GM18507 (cell line): ENCODE measurements at regions not wholly inside any gene's neighbourhood (a gene's known extent, or its start where the extent isn't known, plus 50 kb on each side); places are given as distances from the start of the nearest gene placed in this dataset.

Experiments
- DNase-seq: peaks from one replicate; pipeline ENCODE4 v3.0.0; 2011; ENCODE audit warnings: low read depth; ENCODE audit not compliant: insufficient read length; ENCODE audit errors: extremely low spot score
- FAIRE-seq: peaks from 2 replicates; lab custom pipeline; 2011; peaks lifted over from hg19 to GRCh38; lab: Jason Lieb, UNC

DNA sequence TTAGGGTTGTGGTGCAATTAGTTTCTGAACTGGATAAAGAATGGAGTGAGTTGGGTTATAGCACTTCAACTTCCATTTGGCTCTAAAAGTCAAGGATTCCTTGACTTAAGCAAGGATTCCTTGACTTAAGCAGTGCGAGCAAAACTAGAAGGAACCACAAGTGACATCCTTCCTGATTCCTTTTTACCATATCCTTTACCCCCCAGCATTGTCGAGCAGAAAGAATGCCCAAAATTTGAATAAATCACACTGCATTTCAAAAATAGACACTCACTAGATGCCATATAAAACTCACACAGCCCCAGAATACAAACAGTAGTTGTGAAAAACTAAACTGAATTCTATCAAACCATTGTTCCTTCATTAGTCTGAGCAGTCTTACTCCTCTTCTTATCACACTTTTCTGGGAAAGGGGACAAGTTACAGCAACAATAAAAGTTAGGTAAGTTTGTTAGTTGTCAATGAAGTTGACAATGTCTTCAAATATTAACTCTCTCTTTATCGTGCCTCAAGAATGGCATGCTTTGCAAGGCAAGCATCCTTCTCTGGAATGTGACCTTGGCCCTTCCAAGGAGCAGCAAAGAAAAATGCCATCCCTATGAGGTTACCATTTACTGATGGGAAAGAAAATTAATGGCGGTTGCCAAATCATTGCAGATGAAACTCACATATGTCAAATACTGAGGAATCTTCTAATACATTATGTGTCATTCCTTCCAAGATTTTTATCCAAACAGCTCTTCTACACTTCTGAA is 273.3 kb upstream of the ANKRD55 start:
- FAIRE-seq (no peak), DNase-seq (no peak)

DNA sequence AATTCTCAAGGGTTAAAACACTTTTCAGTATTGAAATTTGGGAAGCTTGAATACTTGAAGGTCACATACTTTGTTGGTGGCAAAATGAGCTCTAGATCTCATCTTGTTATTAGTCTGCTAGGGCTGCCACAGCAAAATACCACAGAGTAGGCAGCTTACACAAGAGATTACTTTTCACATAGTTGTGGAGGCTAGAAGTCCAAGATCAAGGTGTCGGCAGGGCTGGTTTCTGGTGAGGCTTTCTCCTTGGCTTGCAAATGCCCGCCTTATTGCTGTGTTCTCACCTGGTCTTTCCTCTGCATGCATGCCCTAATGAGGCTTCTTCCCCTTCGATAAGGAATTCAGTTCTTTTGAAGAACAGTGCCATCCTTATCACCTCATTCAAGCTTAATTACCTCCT is 270.8 kb upstream of the ANKRD55 start:
- no peak for FAIRE-seq
- no peak for DNase-seq

DNA sequence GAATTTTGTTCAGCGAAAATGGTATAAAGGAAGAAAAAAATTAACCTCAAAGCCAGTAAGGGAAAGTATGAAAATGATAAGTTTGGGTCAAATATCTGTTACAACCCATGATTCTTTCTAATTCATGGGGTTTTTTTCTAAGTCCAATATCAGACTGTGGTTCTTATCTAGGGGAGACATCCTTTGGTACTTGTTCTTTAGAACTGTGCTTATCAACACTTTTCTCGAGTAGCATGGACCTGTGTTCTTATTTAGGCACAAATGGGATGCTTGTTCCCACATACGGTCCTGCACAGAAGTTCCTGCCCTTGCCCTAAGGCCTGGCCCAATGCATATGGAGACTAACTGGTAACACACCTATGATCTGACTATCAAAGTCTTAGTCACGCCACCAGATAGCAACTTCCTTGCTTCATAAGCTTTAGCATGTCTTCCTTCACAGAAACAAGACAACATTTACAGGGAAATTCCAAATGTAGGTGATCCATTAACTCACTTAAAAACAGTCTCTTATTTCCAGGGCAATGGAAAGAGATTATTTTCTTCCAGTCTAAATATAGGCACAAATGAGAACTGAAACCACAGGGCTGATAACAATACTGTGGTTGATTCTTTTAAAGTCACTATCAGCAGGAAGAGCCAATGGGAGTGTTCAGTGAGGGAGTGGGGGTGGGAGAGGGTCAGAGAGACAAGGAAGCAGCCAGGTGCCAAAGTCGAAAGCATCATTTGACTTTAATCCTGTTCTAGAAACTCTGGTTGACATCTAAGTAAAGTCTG is 268.8 kb upstream of the ANKRD55 start:
- no peak for DNase-seq
- FAIRE-seq, result peak; percentile 36

DNA sequence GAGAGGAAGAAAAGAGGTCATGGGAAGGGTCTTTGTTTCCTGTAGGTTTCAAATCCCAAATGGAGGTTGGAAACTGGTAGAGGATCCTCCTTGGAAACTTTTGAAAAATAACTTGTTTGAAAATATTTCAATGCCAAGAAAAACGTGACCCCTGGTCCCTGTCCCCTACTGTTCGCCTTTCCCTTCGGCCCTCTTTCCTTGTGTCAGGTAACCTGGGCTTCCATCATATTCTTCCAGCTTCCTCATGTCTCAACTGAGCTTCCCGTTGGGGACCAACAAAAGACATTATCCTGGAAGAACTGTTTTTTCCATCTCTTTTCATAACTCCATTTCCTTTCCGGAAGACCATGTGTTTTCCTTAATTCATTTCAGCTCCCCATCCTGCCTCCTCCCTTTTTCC is 266.8 kb upstream of the ANKRD55 start:
- FAIRE-seq (no peak), DNase-seq (no peak)

DNA sequence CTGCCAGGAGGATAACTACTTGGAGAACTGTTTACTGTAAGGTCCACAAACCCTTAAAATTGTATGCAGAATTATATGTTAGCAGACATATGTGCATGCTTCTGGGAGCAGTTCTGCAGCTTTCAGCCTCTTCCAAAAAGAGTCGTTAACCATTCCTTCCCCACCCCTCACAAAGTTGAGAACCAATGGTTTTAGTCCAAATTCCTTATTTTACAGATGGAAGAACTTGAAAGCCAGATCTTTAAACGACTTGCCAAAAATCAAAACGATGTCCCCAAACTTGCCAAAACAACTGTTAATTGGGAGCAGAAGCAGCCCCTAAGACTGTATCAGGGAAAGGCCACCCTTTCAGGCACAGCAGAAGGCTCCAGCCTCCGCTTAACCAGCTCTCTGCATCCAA is 266.4 kb upstream of the ANKRD55 start:
- FAIRE-seq (no peak), DNase-seq (no peak)

DNA sequence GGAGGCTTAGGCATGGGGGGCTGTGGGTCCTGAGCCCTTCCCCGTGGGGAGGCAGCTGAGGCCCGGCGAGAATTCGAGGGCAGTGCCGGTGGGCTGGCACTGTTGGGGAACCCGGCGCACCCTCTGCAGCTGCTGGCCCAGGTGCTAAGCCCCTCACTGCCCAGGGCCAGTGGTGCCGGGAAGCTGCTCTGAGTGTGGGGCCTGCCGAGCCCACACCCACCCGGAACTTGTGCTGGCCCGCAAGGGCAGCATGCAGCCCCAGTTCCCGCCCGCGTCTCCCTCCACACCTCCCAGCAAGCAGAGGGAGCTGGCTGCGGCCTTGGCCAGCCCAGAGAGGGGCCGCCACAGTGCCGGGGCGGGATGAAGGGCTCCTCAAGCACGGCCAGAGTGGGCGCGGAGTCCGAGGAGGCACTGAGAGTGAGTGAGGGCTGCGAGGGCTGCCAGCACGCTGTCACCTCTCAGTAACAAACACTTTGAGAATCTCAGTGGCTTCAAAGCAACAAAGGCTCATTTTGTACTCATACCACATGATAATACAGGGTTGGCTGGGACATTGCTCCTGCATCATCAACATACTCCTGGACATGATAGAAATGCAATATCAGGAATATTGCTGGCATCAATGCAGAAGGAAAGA is 265.7 kb upstream of the ANKRD55 start:
- FAIRE-seq (no peak), DNase-seq (no peak)

DNA sequence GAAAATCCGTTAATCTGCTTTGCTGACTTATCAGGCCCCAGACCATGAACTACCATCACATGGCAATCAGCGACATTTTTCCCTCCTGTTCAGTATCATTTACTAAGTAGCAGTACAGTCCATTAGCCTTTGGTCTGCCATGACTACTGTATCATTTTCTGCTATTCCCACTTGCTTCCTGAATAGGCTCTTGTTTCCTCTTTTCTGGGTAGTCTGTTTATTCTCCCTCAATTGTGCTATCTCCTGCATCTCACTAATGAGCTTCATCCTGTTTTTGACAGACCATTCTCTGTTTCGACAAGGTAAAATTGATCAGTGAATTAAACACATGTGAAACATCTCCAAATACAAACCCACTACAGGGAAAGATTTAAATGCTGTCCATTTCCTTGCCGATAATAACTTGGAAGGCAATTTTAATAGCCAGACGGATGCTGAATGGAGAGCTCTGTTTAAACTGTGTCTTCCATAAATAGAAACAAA is 263.5 kb upstream of the ANKRD55 start:
- FAIRE-seq (no peak), DNase-seq (no peak)

DNA sequence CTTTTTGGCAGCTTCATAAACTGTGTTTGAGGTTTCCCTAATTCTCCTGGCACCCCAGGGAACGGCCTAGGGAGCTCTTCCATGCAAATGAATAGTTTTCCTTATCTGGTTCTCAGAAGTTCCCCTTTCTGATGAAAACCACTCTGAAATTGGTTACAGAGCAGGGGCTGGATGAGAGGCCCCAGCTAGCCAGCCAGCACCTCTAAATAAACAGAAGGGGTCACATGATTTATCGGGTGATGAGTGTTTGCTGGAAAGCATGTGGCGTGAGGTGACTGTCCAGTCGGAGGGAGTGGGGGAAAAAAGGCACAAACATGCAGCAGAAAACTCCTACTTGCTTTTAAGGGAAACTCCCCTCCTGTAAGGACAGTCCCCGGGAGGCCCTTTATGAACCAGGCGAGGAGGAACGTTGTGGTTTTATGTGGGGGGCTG is 261.2 kb upstream of the ANKRD55 start:
- no peak for FAIRE-seq
- no peak for DNase-seq

DNA sequence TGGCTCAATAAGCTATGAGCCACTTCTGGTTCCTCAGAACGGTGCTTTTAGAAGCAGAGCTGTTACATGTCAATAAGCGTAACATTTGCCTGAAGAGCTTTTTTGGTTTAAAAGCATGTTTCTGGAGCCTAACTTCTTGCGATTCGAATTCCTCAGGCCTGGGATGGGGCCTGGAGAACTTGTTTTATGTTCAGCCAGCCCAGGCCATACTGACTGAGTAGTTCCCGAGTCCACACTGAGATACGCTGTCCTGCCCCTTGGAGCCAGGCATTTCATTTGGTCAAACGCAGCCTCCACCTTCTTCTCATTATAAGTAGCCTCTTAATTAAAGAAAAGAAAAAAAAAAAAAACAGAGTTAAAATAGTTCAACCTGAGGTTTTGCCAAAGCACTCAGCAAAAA is 260.6 kb upstream of the ANKRD55 start:
- no peak for DNase-seq
- no peak for FAIRE-seq

DNA sequence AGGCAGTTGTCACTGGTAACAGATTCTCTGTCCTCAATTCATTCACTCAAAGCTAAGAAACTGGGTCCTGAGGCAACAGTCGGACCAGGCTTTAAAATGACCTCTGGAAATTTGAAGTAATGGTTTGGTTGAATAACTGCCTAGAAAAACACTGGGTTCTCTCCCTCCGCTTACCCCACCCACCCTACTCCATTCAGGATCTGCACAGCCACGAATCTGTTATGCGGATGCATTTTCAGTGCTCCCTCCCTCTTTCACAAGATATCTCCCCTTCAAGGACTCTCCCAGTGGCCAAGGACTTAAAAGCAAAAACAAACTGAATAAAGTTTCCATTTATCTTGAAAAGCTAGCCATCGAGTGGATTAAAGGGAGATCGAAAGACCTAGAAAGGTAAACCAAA is 260.2 kb upstream of the ANKRD55 start:
- DNase-seq, result no peak
- FAIRE-seq, result no peak

DNA sequence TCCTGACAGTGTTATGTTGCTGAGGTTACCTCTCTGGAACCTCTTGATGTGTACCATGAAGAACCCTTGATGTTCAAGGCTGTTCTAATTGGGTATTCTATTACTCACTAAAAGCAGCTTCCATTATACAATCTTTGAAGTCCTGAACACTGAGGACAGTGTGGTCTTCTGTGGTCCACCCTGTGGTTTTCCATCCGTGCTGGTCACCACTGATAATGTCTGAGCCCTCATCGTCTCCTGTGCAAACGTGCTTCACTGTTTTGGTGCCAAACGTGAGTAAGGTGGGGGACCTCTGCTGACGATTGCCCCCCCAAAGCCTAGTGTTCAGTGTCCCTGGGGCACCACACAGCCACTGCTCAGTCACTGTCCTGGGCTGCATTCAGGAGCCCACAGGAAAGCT is 259.7 kb upstream of the ANKRD55 start:
- FAIRE-seq, result no peak
- DNase-seq, result no peak

DNA sequence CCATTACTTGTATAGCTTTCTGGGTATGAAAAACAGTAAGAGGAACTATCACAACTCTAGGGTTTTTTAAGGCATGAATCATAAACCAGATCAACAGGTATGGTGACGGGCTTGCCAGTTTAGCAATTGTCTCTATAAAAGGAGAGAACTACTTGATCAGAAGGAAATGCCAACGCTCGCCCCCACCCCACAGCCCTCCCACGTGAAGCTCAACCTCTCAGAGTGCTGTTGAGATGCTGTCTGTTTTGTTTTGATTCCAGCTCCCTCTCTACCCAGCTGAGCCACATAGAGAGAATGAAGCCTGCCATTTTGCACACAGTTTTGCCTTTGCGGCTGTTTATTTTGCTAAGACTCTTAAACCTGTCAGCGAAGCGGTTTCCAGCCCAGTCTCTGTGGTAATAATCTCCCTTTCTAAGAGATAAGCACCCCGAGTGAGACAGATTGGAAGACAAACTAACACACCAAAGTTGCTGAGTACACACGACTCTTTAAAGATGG is 257.9 kb upstream of the ANKRD55 start:
- no peak for FAIRE-seq

DNA sequence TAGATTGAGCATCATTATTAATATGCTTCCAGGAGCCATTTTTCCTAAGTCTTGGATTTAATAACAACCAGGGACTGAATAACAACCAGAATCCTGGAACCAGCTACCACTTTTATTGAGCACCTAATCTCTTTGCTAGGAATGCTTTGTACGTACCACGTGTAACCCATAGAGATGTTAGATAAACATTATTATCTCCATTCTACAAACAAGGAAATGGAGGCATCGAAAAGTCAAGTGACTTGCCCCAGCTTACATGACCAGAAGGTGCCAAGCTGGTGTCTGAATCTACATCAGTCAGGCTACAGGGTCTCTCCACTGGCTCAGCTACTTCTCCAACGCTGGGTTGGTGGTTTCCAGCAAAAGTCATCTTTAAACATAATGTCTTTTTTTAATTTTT is 256.1 kb upstream of the ANKRD55 start:
- no peak for FAIRE-seq
- no peak for DNase-seq

More for the DNA sequence above, 257.9 kb upstream of the ANKRD55 start:
- DNase-seq, result no peak

DNA sequence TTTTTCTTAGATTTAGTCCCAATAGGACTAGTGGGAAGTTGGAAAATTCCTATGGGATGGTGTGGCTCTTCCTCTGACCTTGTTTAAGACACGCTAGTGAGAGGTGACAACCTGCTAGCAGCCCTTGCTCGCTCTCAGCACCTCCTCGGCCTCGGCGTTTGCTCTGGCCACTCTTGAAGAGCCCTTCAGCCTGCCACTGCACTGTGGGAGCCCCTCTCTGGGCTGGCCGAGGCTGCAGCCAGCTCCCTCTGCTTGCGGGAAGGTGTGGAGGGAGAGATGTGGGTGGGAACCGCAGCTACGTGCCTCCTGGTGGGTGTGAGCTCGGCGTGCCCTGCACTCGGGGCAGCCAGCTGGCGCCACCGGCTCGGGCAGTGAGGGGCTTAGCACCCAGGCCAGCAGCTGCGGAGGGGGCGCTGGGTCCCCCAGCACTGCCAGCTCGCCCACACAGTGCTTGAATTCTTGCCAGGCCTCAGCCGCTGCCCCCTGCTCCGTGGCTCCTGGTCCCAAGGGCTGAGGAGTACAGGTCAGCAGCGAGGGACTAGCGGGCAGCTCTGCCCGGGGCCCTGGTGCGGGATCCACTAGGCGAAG is 254.5 kb upstream of the ANKRD55 start:
- FAIRE-seq, result no peak
- no peak for DNase-seq

DNA sequence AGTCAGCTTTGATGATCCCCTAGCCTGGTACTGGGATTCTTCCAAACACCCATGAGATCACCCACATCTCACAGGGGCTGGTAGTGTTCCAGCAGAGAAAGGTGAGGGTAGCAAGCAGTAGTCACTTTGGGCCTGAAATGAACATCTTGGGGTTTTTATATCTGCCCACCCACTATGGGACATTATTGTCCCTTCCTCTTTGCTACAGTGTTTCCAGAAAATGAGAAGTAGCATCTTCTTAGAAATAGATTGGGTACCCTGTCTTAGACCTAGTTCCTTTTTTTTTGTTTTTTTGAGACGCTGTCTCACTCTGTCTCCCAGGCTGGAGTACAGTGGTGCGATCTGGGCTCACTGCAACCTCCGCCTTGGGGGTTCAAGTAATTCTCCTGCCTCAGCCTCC is 249.2 kb upstream of the ANKRD55 start:
- FAIRE-seq (no peak), DNase-seq (no peak)

DNA sequence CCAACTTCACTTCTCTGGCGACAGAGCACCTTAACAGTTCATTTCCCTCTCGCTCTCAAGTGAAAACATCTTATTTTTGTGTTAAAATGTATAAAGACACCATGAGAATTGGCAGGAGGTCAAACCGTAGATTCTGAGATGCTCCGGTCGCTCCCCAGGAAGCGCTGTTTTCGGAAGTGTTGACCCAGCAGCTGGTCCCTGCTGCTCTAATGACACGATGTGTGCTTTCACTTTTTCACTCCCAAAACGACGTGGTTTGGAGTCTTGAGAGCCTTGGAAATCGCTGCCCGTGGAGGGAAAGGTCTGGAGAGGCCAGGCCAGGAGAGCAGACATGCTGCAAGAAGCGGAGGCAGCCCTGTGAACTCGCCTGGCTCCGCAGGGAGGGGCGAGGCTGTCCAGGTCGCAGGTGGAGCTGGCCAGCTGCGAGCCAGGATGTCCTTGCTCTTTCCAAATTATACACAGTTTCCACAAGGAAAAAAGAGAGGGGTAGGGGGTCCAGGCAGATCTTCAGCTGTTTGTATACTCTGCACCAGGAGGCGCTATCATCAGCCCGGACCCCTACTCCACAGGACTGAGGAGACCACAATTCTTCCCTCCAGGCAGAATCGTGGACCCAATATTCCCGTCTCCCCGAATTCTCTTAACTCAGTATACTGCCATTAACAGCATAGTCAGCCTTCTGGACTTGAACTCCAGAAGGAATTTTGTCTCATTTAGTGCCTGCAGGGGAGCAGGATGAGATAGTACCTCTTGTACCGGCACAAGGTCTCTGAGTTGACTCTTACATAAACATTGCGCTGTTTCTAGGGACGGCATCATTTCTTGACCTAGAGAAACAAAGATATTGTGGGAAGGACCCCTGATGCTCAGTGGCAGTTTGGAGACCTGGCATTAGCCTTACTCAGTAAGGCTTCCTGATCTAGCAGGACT is 248.6 kb upstream of the ANKRD55 start:
- peak; percentile 35 for FAIRE-seq
- DNase-seq, result peak; percentile 29

DNA sequence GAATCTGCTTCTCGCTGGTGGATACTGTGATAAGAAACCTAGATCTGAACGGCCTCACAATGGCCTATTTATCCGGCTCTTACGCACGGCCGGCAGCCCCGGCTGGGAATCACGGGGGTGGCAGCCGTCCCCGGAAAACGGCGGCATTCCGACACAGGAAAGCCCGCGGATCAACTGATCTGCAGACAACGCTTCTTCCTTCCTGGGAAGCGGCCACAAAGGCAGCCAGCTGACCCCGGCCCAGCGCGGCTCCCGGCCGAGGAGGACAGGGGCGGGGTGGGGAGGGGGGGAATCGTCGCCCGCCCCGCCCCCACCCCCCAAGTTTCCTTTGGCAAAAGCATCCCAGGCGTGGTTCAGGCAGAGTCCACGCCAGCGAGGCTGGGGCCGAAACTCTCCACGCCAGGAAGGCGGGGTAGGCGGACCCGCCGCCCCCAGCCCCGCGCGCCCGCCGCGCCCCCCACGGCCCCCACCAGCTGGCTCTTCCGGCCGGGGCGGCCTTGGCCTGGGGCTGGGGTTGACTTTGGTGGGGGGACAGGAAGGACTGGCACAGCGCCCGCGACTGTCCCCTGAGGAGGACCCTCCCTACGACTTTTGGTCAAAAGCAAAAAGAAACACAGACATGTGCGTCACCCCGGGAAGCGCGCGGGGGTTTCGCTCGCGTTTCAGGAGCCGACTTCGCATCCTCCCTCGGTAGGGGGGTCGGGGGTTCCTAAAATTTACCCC is 247.7 kb upstream of the ANKRD55 start:
- DNase-seq, result no peak
- FAIRE-seq, result no peak

DNA sequence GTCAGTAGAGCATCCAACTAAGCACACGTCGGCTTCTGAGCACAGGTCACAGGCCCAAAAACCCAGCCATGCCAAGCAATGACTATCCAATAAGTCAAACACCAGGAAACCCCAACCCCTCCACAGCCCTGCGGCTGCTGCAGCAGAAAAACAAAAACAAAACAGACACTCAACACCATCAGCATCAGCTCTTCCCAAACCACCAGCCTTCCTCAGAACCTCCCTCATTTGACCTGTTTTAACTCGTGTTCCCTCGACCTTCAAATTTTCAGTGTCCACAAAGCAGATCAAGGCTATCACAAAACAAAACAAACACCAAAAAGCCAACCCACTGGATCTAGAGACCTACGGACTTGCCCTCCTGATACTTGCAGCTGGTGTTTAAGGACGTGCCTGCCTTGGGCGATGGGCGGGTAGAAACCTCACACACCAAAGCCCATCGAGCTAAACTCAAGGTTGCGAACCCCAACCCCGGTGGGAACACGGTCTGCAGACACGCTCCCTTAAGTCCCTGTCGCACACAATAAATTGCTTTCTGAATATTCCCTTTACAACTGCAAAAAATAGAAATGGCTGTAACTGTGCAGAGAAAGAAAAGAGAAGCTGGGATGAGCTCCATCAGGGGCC is 247.1 kb upstream of the ANKRD55 start:
- DNase-seq (no peak), FAIRE-seq (peak; percentile 65)
